ENCODE measurements at regions not wholly inside any gene's neighbourhood (a gene's known extent, or its start where the extent isn't known, plus 50 kb on each side); places are given as distances from the start of the nearest gene placed in this dataset.

DNA sequence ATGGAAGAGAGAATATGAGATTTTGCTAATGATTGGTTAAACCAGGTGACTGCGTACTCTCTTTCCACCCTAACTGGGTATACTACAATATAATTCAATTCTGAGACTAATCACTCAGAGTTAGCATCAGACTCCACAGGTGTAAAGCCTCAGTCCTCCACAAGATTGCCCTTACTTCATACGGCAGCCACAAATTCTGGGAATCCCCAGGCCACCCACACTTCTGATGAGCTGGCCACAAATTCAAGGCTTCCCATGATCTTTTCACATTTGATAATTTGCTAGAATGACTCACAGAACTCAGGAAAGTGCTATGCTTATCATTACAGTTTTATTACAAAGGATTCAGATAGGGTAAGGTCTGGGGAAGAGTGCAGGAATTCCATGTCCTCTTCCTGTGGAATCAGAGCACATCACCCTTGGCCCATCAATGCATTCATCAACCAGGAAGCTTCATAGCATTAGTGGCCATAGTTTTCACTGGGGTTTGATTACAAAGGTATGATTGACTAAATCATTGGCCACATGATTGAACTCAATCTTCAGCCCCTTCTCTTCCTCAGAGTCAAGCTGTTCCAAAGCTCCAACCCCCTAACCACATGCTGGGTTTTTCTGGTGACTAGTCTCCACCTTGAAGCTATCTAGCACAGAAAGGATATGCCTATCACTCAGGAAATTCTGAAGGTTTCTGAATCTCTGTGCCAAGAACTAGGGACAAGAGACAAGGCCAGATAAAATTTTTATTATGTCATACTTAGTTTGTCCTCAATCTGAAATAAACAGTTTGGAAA, 131.7 kb downstream of the HHIPL2 start:
- Histone ChIP-seq H3K9me3 (no peaks in the 10 kb centered on the region), H3K36me3 (ENCODE audit: low read depth) (no peaks in the 10 kb centered on the region), H3K4me1 (ENCODE audit: low read depth) (no peaks in the 10 kb centered on the region), H3K4me3 (no peak overlapping the region)
- DNase-seq (no peak), ATAC-seq (no peak)
- no peak for TF ChIP-seq CTCF (IDR thresholded peaks at IDR 0.05)
- intact Hi-C loops (cut with DNase I, micrococcal nuclease): no loop called here

- no peaks in the 10 kb centered on the region for H3K36me3 ChIP-seq (ENCODE audit: low read depth)
- H3K9me3 ChIP-seq: no peaks in the 10 kb centered on the region
- intact Hi-C loops (cut with DNase I, micrococcal nuclease): no loop called here
- H3K4me1 ChIP-seq (ENCODE audit: low read depth): no peaks in the 10 kb centered on the region
- ATAC-seq: no peak
- TF ChIP-seq CTCF (IDR thresholded peaks at IDR 0.05): no peak
- H3K4me3 ChIP-seq: no peak overlapping the region
- no peak for DNase-seq
These were observed 132.5 kb downstream of the HHIPL2 start for GRCh38 chr1:222415441-222415840.

DNA sequence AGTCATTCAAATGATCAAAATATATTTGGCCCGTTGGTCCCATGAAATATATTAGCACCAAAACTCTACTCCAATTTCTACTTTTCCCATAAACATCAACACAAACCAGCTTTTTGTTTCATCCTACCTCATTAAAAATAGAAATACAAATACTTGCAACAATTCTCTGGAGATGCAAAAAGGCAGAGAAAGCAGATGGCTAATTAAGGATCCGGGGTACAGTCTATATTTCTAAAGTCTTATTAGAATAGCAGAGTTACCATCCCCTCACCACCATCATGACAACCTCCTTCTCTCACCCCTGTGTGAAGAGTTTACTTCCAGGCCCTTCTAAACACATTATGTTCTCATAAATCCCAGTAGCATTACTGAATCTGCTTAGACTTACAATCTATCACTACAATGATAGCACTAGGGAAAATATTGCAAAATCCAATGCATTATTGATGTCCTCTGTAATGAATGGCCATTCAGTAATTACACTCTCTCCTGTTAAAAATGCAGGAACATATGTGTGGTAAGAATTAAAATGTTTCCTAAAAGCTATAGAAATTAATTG, 133.8 kb downstream of the HHIPL2 start:
- no peak overlapping the region for H3K4me3 ChIP-seq
- no peak for TF ChIP-seq CTCF (IDR thresholded peaks at IDR 0.05)
- no peak for ATAC-seq
- no peak for DNase-seq
- H3K36me3 ChIP-seq (ENCODE audit: low read depth): no peaks in the 10 kb centered on the region
- intact Hi-C loops (cut with DNase I, micrococcal nuclease): no loop called here
- H3K9me3 ChIP-seq: no peaks in the 10 kb centered on the region
- no peaks in the 10 kb centered on the region for H3K4me1 ChIP-seq (ENCODE audit: low read depth)

- no peaks in the 10 kb centered on the region for H3K9me3 ChIP-seq
- no peak for DNase-seq
- TF ChIP-seq CTCF (IDR thresholded peaks at IDR 0.05): no peak
- no peak for ATAC-seq
- H3K4me1 ChIP-seq (ENCODE audit: low read depth): no peaks in the 10 kb centered on the region
- no peak overlapping the region for H3K4me3 ChIP-seq
- no peaks in the 10 kb centered on the region for H3K36me3 ChIP-seq (ENCODE audit: low read depth)
- intact Hi-C loops (cut with DNase I, micrococcal nuclease): no loop called here
These were observed 134.5 kb downstream of the HHIPL2 start for GRCh38 chr1:222413436-222413835.

GRCh38 chr1:222404710-222405109, 143.2 kb downstream of the HHIPL2 start:
- no peaks in the 10 kb centered on the region for H3K9me3 ChIP-seq
- intact Hi-C loops (cut with DNase I, micrococcal nuclease): no loop called here
- TF ChIP-seq CTCF (IDR thresholded peaks at IDR 0.05): no peak
- DNase-seq (no peak), ATAC-seq (no peak)
- H3K36me3 ChIP-seq (ENCODE audit: low read depth): no peaks in the 10 kb centered on the region
- H3K4me1 ChIP-seq (ENCODE audit: low read depth): no peaks in the 10 kb centered on the region
- no peak overlapping the region for H3K4me3 ChIP-seq

Data from mucosa of descending colon (tissue), 3 donors.